IPS-11a (cell line): ENCODE measurements at regions not wholly inside any gene's neighbourhood (a gene's known extent, or its start where the extent isn't known, plus 50 kb on each side); places are given as distances from the start of the nearest gene placed in this dataset.

Experiments used
- H3K4me3 ChIP-seq: one replicate; pipeline ENCODE4 v1.5.1; 2013; ENCODE audit warnings: low read depth, low read length, control low read depth

DNA sequence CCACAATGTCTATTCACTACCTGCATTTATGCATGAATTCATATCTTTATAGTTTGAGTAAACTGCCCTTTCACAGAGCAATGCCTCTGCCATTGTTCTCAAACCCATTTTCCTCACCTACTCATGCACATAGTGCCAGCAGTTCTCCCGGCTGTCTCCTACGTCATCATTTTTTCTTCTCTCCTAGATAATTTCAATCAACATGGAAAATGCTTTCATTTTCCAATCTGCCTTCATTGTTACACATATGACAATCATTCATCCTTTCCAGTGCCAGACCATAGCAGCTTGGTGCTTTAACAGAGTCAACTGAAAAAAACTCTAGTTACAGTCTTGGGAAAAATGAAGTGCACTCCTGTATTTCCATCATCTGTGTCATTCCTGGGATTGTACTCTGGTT, 514.8 kb upstream of the CTNND2 start:
- no peak overlapping the region for H3K4me3 ChIP-seq

DNA sequence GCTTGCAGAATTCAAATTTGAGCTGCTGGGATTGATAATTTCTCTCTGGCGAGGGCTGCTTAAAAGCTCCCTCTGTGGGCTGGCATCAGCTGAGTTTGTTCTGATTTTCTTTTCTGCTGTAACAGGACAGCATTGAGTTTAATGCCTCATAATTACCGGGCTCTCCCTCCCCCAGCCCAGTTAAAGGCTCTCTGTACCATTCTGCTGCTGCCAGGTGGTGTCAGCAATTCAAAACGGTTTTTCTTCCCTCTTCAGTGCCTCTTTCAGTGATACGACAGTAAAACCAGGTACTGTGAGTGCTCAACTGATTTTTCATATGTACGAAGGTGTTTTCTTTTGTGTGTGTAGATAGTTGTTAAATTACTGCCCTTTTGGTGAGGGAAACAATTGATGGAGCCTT, 509.3 kb upstream of the CTNND2 start:
- no peak overlapping the region for H3K4me3 ChIP-seq

DNA sequence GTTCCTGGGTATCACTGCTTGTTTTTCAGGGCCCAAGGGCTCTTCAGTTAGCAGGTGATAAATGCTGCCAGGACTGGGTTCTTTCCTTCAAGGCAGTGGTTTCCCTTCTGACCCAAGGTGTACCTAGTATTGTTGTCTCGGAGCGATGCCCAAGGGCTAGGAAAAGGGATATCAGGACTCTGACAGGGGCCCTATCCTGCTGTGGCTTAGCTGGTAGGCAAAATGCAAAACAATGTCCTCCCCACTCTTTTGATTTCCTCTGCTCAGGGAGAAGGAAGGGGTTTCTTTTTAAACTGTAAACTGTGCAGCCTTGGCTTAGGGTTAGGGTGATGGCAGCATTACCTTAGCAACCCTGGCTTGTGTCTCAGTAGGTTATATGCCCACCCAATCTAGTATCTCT, 508.8 kb upstream of the CTNND2 start:
- H3K4me3 ChIP-seq, result no peak overlapping the region

DNA sequence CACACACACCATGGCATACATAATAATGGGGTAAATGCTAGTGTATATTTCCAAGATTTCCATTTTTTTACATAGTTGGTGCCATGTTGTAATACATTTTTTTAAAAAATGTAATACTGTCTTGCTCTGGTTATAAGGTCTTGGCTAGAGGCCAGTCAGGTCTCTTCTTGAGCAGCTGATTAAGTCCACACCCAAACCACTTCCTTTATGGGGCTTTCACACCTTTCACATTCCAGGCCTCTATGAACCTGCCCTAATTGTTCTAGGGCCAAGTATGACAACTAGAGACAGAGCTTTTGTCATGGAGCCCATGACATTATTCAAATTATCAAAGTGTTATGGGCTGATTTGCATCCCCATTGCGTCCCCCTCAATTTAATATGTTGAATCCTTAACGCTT, 495.6 kb upstream of the CTNND2 start:
- no peak overlapping the region for H3K4me3 ChIP-seq

DNA sequence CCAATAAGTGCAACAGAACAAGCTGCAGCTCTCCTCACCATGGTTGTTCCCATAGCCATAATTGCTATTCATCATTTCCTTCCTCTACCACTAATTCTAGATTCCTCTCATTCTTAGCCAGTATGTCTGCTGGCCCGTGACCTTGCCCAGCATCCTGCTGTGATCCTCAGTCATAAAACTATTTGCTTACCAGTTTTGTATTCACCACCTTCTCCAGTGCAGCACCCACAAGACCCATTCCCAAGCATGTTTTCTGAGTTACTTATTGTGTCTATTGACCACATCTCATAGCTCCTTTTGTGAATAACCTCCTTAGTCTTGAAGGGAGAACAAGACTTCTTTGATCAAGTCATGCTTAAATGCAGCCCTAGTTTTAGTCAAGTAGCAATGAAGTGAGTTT, 488.0 kb upstream of the CTNND2 start:
- H3K4me3 ChIP-seq, result no peak overlapping the region

DNA sequence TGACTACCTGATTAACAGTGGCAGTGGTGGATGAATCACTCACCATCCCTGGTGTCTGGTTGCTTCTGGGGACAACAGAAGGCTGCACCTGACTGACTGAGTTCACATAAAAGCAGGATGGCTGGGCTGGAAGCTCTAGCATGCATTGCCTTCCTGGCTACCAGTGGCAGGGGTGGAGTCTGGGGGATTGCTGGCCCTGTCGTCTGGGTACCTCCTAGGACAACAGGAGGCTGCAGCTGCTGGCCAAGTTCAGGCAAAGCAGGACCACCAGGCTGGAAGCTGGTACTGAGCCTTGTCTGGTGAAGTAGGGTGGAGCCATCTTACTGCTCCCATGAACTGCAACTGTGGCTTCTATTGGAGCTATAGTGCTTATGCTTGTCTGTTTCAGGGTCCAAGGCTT, 480.8 kb upstream of the CTNND2 start:
- no peak overlapping the region for H3K4me3 ChIP-seq

DNA sequence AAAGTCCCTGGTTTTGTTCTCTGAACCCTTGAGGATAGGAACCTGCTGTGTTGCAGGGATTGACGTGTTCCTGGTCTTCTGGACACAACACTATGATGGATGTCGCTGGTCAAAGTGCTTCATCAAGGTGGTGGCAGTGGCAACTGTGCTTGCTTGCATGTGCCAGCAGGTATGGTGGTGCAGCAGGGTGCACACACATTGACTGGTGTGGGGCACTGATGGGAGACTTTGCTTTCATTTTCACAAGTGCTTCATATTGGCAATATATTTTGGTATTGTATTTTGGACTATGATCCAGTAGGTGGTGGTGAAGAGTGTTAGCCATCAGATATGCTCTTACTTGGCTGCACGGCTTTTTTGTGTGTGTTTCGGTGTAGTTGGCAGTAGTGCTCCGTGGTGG, 479.8 kb upstream of the CTNND2 start:
- no peak overlapping the region for H3K4me3 ChIP-seq

DNA sequence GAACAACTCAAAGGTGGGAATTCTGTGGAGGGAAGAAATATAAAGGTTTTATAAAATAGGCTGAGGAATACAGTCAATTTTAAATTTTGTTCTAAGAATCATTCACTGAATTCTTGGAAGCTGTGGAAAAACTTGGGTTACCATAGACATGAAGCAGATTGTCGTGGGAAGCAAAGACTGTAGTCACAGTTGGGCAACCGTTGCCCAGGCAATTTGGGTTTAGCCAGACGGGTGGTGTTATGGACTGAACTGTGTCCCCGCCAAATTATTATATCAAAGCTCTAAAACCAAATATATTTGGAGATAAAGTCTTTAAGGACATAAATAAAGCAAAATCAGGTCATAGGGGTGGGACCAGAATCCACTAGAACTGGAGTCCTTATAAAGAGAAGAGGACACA, 463.7 kb upstream of the CTNND2 start:
- no peak overlapping the region for H3K4me3 ChIP-seq

DNA sequence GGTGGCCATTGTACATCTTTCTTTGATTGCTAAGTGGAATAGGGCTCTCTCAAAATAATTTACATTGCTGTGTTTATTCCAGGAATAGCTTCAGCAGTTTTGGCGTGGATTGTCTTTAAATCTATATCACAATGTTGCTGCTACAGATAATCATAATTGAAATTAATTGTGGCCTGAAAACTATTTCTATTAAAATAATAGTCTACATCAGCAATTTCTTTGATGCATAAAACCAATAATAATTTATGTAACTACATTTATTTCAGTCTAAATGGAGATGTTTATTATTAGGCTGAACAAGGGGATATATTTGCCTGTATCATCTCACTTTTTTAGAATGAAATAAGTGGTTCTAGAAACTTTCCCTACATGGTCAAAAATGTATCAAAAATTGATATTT, 456.0 kb upstream of the CTNND2 start:
- H3K4me3 ChIP-seq, result no peak overlapping the region

DNA sequence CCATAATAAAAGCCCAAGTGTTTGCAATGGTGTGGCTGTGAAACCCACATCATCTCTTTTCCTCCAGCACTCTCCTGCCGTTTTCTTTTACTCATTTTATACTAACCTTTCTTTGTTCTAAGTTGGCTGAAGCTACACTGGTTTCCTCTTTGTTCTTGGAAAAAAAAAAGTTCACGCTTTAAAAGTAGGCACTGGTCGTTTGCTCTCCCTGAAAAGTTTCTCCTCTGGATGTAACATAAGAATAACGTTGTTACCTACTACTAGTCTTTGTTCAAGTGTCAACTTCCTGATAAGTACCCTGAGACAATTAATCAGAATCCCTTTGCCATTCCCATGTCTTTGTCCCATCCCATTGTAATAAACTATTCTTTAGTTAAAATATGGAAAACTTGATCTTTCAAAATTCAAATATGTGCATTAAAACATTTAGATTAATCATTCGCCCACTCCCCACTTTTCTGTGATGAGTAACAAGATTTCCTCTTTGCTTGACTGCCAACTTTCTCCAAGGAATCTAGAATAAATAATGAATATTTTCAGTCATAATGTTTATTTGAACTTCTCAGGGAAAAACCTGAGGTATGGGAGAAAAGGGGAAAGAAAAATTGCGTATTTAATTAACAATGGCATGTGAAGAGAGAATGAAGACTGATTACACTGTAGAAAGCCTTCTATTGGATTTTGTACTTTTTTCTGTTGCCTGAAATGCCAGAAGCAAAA, 454.3 kb upstream of the CTNND2 start:
- no peak overlapping the region for H3K4me3 ChIP-seq

DNA sequence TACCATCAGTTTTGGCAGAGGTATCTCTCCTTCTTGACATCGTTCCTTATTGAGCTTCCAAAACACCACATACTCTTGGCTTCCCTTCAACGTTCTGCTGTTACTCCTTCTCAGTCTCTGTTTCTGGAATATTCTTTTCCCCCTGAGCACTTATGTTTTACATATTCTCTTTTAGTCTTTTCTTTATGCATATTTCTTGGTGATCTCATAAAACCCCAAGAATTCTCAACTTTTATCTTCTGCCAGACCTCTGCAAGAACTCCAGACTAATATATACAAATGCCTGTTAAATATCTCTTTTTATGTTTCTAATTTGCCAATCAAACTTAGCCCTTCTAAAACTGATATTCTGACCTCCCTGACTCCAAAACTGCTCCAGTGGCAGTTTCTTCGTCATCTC, 453.4 kb upstream of the CTNND2 start:
- H3K4me3 ChIP-seq, result no peak overlapping the region

DNA sequence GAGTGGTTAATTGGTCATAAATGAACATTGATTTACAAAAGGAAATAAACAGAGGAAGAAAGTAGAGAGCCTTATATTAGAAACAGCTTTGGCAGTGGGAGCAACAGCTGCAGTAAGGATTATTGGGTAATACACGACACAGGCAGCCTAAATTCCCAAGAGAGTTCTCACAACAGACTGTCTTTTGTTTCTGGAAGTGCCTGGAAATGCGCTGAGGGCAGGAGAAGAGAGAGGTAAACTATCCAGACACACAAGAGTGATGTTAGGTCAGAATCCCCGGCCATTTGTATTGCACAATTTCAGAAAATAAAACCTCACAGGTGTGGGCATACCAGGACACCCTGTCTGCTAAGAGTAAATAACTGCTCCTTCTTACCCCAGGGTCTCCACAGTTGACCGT, 450.4 kb upstream of the CTNND2 start:
- no peak overlapping the region for H3K4me3 ChIP-seq

DNA sequence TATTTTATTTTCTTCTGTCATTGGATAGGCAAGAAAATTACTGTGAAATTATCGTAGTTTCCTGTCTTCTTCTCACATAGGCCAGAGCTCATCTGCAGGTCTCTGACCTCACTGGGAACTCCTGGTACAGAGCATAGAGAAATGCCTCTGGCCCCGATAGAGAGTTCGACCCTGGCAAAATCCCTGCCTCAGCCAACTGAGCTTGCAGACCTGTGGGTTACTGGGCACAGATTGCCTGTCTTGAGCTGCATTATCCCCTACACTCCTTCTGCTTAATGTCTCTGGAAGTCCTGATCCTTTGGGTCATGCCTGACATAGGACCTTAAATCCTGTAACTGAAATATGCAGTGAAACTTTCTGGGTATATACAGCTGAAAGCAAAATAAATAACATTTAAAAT, 439.3 kb upstream of the CTNND2 start:
- no peak overlapping the region for H3K4me3 ChIP-seq

DNA sequence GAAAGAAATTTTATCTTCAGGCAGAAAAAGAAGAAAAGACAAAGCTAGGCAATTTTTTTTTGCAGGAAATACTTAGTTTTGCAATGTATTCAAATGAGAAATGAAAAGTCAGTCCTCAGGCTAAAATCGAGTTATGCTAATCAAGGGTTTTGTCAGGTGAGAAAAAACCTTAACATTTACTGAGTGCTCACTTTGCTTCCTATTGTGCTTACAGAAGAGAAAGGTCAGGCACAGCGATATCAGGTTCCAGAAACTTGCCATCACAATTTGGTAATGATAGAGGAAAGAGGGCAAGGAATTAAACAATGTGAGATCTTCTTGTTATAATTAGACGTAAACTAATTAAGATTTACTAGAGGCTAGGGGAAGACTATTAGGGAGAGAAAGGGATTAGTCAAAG, 431.7 kb upstream of the CTNND2 start:
- no peak overlapping the region for H3K4me3 ChIP-seq

DNA sequence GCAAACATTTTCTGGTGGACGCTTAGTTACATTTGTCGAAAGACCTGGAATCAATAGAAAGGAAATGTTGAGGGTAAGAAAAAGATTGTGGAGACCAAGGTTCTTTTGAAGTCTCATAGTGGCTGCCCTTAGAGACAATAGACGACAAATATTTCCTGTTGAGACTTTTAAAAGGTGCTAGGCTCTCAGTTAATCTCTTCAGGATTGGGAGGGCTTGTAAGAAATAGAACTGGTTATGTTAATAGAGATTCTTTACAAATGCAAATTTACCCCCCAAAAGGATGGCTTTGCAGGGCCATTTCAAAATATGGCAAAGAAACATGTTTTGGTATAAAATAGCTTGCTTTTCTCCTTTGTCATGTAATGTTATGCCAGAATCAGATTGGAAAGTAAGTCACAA, 428.2 kb upstream of the CTNND2 start:
- H3K4me3 ChIP-seq, result no peak overlapping the region

DNA sequence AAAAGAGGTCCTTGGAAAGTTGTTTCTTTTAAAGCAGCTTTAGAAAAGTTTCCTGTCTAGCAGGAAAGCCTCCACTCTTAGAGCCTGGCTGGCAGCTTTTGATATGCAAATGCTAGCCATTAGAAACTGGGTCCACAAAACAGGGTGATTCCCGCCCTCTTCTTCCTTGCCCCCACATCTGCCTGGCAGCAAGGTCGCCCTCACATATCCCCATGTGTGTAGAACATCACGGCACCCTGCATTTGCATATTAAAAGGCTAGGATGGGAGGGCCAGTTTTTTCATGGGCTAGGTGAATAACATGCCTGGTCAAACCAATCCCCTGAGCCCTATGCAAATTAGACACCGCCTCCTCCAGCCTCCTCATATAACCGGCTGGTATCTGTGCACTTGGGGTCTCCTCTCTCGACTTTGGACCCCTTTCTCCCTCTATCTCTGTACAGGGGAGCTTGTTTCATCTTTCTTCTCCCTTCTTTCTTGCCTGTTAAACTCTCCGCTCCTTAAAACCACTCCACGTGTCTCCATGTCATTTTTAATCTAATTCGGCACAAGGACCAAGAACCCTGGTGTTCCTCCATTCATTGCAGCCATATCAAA, 426.8 kb upstream of the CTNND2 start:
- no peak overlapping the region for H3K4me3 ChIP-seq

DNA sequence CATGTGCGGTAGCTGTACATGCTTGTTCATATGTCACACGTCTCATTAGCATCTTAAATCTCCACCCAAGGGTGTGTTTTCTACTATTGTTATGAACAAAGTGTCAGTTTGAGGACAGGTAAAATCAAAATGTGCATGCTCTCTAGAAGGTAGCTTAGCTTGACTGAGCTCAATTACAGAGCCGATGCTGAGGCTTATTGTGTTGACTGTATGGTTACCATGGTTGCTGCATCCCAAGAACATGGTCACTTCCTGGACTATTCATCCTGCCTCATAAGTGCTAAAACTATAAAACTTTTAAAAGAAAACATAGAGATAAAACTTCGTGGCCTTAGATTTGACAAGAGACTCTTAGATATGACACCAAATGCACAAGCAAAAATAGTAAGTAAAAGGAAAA, 426.1 kb upstream of the CTNND2 start:
- H3K4me3 ChIP-seq, result no peak overlapping the region

DNA sequence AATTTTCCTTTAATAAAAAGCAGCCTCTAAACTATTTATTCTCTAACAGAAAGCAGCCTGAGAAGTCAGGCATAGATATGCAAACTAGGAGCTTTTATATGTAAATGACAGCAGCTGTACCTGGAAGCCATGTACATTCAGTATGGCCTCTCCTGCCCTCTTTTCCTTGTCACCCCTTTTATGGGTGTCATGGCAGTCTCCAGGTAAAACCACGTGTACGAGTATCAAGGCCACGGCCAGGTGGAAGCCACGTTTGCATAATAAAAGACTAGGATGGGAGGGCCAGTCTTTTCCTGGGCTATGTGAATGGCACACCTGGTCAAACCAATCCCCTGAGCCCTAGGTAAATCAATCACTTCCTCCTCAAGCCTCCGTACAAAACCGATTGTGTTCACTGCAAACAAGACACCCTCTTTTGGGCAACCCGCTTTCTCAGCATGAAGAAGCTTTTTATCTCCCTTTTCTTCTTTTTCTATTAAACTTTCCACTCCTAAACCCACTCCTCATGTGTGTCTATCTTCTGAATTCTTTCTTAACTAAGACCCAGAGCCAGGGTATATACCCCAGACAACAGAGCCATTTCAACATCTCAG, 419.5 kb upstream of the CTNND2 start:
- H3K4me3 ChIP-seq, result no peak overlapping the region

DNA sequence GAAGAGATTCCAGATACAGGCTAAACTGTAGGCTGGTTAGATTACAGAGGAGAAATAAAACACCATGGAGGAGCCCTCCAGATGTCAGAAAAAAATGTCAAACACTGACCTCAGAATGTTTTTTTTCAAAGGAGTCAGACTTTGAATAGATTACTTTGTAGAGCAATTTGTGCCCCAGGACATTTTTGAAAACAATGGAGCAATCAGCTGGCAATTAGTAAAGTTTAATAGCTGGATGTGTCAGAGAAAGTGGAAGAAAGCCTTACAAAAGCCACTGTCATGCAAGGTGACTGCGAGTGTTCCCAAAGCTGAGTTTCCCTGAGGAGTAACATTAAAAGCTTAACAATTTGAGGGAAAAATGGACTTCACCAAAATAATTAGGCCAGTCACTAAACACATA, 417.8 kb upstream of the CTNND2 start:
- H3K4me3 ChIP-seq, result no peak overlapping the region

DNA sequence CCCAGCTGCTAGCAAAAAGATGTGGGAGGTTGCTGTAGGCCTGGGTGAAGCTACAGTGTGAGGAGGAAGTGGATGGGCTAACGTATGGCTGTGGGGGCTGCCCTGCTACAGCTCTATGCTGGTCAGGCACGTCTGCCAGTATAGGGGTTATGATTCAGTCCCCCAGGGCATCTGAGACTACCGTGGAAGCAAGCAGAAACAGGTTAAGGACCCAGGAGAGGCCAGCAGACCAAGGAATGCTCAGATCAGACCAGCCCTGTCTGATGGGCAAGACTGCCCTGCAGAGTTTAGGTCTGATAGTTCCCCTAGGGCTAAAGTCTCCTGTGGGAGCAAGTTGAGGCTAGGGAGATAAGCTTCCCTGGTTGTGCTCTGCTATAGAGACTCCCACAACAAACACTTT, 416.1 kb upstream of the CTNND2 start:
- no peak overlapping the region for H3K4me3 ChIP-seq

DNA sequence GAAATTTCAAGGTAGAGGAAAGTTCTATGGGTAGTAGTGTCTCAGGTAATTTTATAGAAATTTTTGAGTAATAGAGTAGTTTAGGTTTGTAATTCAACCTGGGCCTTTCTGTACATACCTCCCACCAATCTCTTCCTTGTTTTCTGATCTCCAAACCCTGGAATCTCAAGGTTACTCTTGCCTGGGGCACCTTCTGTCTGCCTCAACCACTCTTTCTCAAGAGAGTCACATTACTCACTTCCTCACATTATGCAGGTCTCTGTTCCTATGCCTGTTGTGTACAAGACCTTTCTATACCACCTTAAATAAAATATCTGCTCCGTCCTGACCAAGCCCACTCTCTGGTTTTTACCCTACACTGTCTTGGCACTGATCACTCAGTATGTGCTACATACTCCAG, 412.6 kb upstream of the CTNND2 start:
- H3K4me3 ChIP-seq, result no peak overlapping the region

DNA sequence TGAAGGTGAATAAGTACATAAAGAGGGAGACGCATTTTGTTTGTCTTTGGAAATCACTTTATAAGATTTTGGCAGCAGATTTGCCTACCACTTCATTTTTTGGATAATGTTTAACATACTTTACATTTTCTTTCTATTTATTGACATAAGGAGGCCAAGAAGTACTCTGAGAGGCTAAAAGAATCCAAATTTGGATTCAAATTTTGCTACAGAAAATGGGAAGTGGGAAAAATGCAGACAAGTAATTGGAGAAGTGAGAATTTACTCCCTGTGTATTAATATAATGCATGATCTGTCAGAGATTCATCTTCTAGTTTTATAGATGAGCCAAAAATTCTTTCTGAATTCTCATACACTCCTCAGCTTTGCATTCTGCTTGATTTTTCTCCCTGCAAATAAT, 411.2 kb upstream of the CTNND2 start:
- H3K4me3 ChIP-seq, result no peak overlapping the region

DNA sequence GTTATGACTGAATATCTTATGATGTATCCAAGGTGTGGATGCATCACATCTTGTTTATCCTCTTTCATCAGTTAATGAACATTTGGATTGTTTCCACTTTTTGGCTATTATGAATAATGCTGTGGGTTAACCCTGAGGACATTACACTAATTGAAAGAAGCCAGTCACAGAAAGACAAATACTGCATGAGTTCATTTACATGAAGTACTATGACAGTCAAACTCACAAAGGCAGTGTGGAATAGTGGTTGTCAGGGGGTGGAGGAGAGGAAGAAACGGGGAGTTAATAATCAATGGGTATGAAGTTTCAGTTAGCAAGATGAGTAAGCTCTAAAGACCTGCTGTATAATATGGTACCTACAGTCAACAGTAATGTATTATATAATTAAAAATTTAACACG, 409.4 kb upstream of the CTNND2 start:
- no peak overlapping the region for H3K4me3 ChIP-seq
